ENCODE measurements at regions not wholly inside any gene's neighbourhood (a gene's known extent, or its start where the extent isn't known, plus 50 kb on each side); places are given as distances from the start of the nearest gene placed in this dataset.

DNA sequence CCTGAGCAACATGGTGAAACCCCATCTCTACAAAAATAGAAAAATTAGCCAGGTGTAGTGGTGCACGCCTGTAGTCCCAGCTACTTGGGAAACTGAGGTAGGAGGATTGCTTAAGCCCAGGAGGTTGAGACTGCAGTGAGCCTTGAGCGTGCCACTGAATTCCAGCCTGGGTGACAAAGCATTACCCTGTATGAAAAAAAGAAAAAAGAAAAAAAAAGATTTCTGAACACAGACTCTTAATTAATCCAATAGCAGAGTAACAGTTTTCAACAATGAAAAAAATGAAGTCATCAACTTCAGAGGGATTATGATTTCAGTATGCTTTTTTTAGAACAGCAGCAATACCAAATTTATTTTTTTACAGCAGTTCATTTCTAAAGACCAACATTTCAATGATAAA lies 118.8 kb upstream of the TNPO1 start:
- no peaks in the 10 kb centered on the region for H3K27me3 ChIP-seq (ENCODE audit: control insufficient read depth, insufficient read depth, low read length, poor library complexity, severe bottlenecking)
- Mint-ChIP-seq H3K36me3 (ENCODE audit: low read depth) (no peaks in the 10 kb centered on the region), H3K27ac (no peak overlapping the region), H3K27me3 (ENCODE audit: insufficient read depth) (peaks cover 10% of the 10 kb centered on the region), H3K4me3 (no peak overlapping the region), H3K4me1 (no peaks in the 10 kb centered on the region), H3K9me3 (peaks cover 3% of the 10 kb centered on the region)
- no peaks in the 10 kb centered on the region for H3K4me1 ChIP-seq (ENCODE audit: control insufficient read depth, insufficient read depth, low read length)
- 80 to 90% methylated on average over 1 to 2 of the region's 2 CpGs for WGBS, 2 experiments (ENCODE audit: insufficient coverage in 1 of 2, insufficient read length in 1 of 2)
- H3K4me3 ChIP-seq (ENCODE audit: low read length), result no peak overlapping the region
- H3K36me3 ChIP-seq (ENCODE audit: control insufficient read depth, insufficient read depth, low read length), result no peaks in the 10 kb centered on the region
- H3K9ac ChIP-seq (ENCODE audit: extremely low read depth, low read length, poor library complexity, severe bottlenecking), result no peak overlapping the region
- no peak overlapping the region for H3K27ac ChIP-seq (ENCODE audit: low read depth, low read length)
- DNase-seq, result no peak
- no peak for TF ChIP-seq CTCF (conservative IDR thresholded peaks at IDR 0.05)
- H3K9me3 ChIP-seq (ENCODE audit: control insufficient read depth, low read length), result no peaks in the 10 kb centered on the region

DNA sequence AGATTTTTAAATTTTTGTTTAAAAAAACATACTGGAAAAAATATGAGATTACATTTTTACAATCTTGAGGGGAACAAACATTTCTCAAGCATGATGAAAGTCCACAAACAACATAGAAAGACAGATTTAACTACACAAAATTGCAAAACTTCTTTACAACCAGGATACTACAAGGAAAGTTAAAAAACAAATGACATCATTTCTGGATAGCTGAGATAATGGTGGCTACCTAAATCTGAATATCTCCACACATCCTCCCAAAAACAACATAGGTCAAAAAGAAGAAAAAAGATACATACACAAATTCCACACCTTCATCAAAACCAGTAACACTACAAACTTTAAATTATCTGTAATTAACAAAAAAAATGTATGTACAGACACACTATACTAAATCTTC lies 120.8 kb upstream of the TNPO1 start:
- no peaks in the 10 kb centered on the region for H3K9me3 Mint-ChIP-seq
- DNase-seq, result no peak
- TF ChIP-seq CTCF (conservative IDR thresholded peaks at IDR 0.05), result no peak

GRCh38 chr5:72694856-72695255 lies 121.6 kb upstream of the TNPO1 start:
- no peaks in the 10 kb centered on the region for H3K36me3 Mint-ChIP-seq (ENCODE audit: low read depth)
- WGBS, 2 experiments (ENCODE audit: insufficient coverage in 1 of 2, insufficient read length in 1 of 2), result 94% methylated on average over 2 of the region's 2 CpGs; no CpG with 5 or more reads in 1 of the 2 experiments

More for the DNA sequence above, 120.8 kb upstream of the TNPO1 start:
- peaks cover 20% of the 10 kb centered on the region for H3K27me3 Mint-ChIP-seq (ENCODE audit: insufficient read depth)
- no peaks in the 10 kb centered on the region for H3K36me3 Mint-ChIP-seq (ENCODE audit: low read depth)
- H3K36me3 ChIP-seq (ENCODE audit: control insufficient read depth, insufficient read depth, low read length), result no peaks in the 10 kb centered on the region
- no peak overlapping the region for H3K27ac Mint-ChIP-seq
- H3K4me3 ChIP-seq (ENCODE audit: low read length), result no peak overlapping the region
- H3K27ac ChIP-seq (ENCODE audit: low read depth, low read length), result no peak overlapping the region
- no peaks in the 10 kb centered on the region for H3K9me3 ChIP-seq (ENCODE audit: control insufficient read depth, low read length)
- H3K4me3 Mint-ChIP-seq, result no peak overlapping the region
- H3K27me3 ChIP-seq (ENCODE audit: control insufficient read depth, insufficient read depth, low read length, poor library complexity, severe bottlenecking), result no peaks in the 10 kb centered on the region
- H3K9ac ChIP-seq (ENCODE audit: extremely low read depth, low read length, poor library complexity, severe bottlenecking), result no peak overlapping the region
- no peaks in the 10 kb centered on the region for H3K4me1 Mint-ChIP-seq
- no peaks in the 10 kb centered on the region for H3K4me1 ChIP-seq (ENCODE audit: control insufficient read depth, insufficient read depth, low read length)

More at GRCh38 chr5:72694856-72695255, 121.6 kb upstream of the TNPO1 start:
- Histone ChIP-seq H3K27me3 (ENCODE audit: control insufficient read depth, insufficient read depth, low read length, poor library complexity, severe bottlenecking) (no peaks in the 10 kb centered on the region), H3K36me3 (ENCODE audit: control insufficient read depth, insufficient read depth, low read length) (no peaks in the 10 kb centered on the region), H3K9ac (ENCODE audit: extremely low read depth, low read length, poor library complexity, severe bottlenecking) (no peak overlapping the region), H3K9me3 (ENCODE audit: control insufficient read depth, low read length) (no peaks in the 10 kb centered on the region), H3K27ac (ENCODE audit: low read depth, low read length) (no peak overlapping the region), H3K4me1 (ENCODE audit: control insufficient read depth, insufficient read depth, low read length) (no peaks in the 10 kb centered on the region), H3K4me3 (ENCODE audit: low read length) (no peak overlapping the region)
- Mint-ChIP-seq H3K4me3 (no peak overlapping the region), H3K9me3 (no peaks in the 10 kb centered on the region), H3K27ac (no peak overlapping the region), H3K4me1 (no peaks in the 10 kb centered on the region), H3K27me3 (ENCODE audit: insufficient read depth) (peaks cover 21% of the 10 kb centered on the region)
- no peak for DNase-seq
- TF ChIP-seq CTCF (conservative IDR thresholded peaks at IDR 0.05), result no peak
